K562 (cell line): ENCODE measurements at regions not wholly inside any gene's neighbourhood (a gene's known extent, or its start where the extent isn't known, plus 50 kb on each side); places are given as distances from the start of the nearest gene placed in this dataset.

Experiments used
- ARID3B ChIP-seq: fragments of 250-450 bp; sonication (Bioruptor Pico); IDR thresholded peaks from 2 replicates; pipeline ENCODE4 v1.4.0; 2020; ENCODE audit warnings: borderline replicate concordance
- BCL6 ChIP-seq: fragments of 250-450 bp; sonication (Bioruptor Pico); IDR thresholded peaks from 2 replicates; pipeline ENCODE4 v1.4.0; 2020
- DNMT1 ChIP-seq: fragments of 450-650 bp; IDR thresholded peaks from 2 replicates; pipeline ENCODE4 v1.6.1; 2016; ENCODE audit warnings: antibody characterized with exemption, mild to moderate bottlenecking
- DPF2 ChIP-seq: fragments of 450-650 bp; IDR thresholded peaks from 2 replicates; pipeline ENCODE4 v1.6.1; 2016
- FOXJ3 ChIP-seq: sonication (generic); formaldehyde crosslinking; IDR thresholded peaks from 2 replicates; pipeline ENCODE4 v1.4.0; 2020; ENCODE audit warnings: mild to moderate bottlenecking, missing genetic modification reagents
- GATAD2B ChIP-seq: fragments of 450-650 bp; IDR thresholded peaks from 2 replicates; pipeline ENCODE4 v1.6.1; 2017; ENCODE audit warnings: mild to moderate bottlenecking, borderline replicate concordance
- HBP1 ChIP-seq: fragments of 450-650 bp; formaldehyde crosslinking; IDR thresholded peaks from 2 replicates; pipeline ENCODE4 v1.4.0; 2022; ENCODE audit warnings: missing genetic modification characterization
- HDGF ChIP-seq: fragments of 450-650 bp; IDR thresholded peaks from 2 replicates; pipeline ENCODE4 v1.6.1; 2016
- HMGN3 ChIP-seq: IDR thresholded peaks from 2 replicates; pipeline ENCODE4 v1.6.1; 2011; ENCODE audit warnings: borderline replicate concordance, low read depth, mild to moderate bottlenecking, mixed read lengths, low read length; ENCODE audit not compliant: insufficient read length; ENCODE audit errors: extremely low read depth
- IRF1 ChIP-seq: sonication (generic); formaldehyde crosslinking; IDR thresholded peaks from 2 replicates; pipeline ENCODE4 v1.8.0; 2022; ENCODE audit warnings: missing genetic modification reagents, mild to moderate bottlenecking, borderline replicate concordance
- NR1H2 ChIP-seq: sonication (generic); formaldehyde crosslinking; IDR thresholded peaks from 2 replicates; pipeline ENCODE4 v1.4.0; 2020; ENCODE audit warnings: mild to moderate bottlenecking, missing genetic modification reagents
- NR4A1 ChIP-seq, 2 experiments: fragments of 250-450 bp in 1 of 2; fragments of 450-650 bp in 1 of 2; sonication (Bioruptor Pico) in 1 of 2; IDR thresholded peaks; 2 replicates each; pipeline versions ENCODE4 v1.4.0 to v1.6.1; 2016 to 2020; ENCODE audit warnings: mild to moderate bottlenecking in 2 of 2, missing compliant biosample characterization in 1 of 2, missing genetic modification characterization in 1 of 2, moderate library complexity in 1 of 2
- PML ChIP-seq: IDR thresholded peaks from 2 replicates; pipeline ENCODE4 v1.6.1; 2012; ENCODE audit warnings: low read length, inconsistent platforms
- PTRF ChIP-seq: fragments of 450-650 bp; IDR thresholded peaks from 2 replicates; pipeline ENCODE4 v1.6.1; 2016; ENCODE audit warnings: mild to moderate bottlenecking, missing genetic modification characterization, missing compliant biosample characterization
- RFX5 ChIP-seq: IDR thresholded peaks from 2 replicates; pipeline ENCODE4 v1.6.1; 2011; ENCODE audit warnings: low read depth, mild to moderate bottlenecking, improper control_type of control experiment, low read length
- SMAD4 ChIP-seq: fragments of 250-450 bp; sonication (Bioruptor Pico); conservative IDR thresholded peaks from 2 replicates; pipeline ENCODE4 v1.8.0; 2021; ENCODE audit warnings: inconsistent platforms, mild to moderate bottlenecking, moderate library complexity
- SMARCA4 ChIP-seq: fragments of 450-650 bp; IDR thresholded peaks from 2 replicates; pipeline ENCODE4 v1.6.1; 2016
- STAT6 ChIP-seq: sonication (generic); formaldehyde crosslinking; IDR thresholded peaks from 2 replicates; pipeline ENCODE4 v1.8.1; 2023; ENCODE audit warnings: mild to moderate bottlenecking, missing genetic modification reagents
- ZNF124 ChIP-seq: sonication (generic); formaldehyde crosslinking; IDR thresholded peaks from 2 replicates; pipeline ENCODE4 v1.8.1; 2022; ENCODE audit warnings: missing genetic modification reagents
- ZNF140 ChIP-seq: fragments of 250-450 bp; sonication (Bioruptor Pico); IDR thresholded peaks from 2 replicates; pipeline ENCODE4 v1.8.0; 2021; ENCODE audit warnings: moderate library complexity, mild to moderate bottlenecking, inconsistent platforms
- ZNF143 ChIP-seq: sonication (generic); formaldehyde crosslinking; IDR thresholded peaks from 2 replicates; pipeline ENCODE4 v1.9.0; 2022; ENCODE audit warnings: mild to moderate bottlenecking, missing genetic modification reagents
- ZNF174 ChIP-seq: fragments of 250-450 bp; sonication (Bioruptor Pico); IDR thresholded peaks from 2 replicates; pipeline ENCODE4 v1.4.0; 2020; ENCODE audit warnings: mild to moderate bottlenecking
- ZNF354B ChIP-seq: fragments of 250-450 bp; sonication (Bioruptor Pico); IDR thresholded peaks from 2 replicates; pipeline ENCODE4 v1.4.0; 2020

DNA sequence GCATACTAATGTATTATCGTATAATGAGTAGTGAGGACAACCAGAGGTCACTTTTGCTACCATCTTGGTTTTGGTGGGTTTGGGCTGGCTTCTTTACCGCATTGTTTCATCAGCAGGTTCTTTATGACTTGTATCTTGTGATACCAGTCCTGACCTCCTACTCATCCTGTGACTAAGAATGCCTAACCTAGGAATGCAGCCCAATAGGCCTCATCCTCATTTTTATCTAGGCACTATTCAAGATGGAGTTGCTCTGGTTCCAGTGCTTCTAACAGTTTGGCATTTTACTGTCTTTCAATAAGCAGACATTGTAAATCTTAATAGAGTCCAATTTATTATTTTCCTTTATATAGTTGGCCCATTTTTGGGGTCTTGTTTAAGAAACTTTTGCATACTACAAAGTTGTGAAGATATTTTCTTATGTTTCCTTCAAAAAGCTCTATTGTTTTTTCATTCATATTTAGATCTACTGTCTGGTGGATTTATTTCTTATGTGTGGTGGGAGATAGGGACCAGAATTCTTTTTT is 60.8 kb upstream of the RNU6-1 start (continued):
- TF ChIP-seq ARID3B (CRISPR knock-in tag) (peak; percentile 94; the same call in 1 of the 2 replicates), SMAD4 (peak; percentile 99), ZNF354B (peak; percentile 89), DNMT1 (no peak), NR1H2 (CRISPR knock-in tag) (no peak), DPF2 (no peak; the same call in 1 of the 2 replicates), HMGN3 (no peak), SMARCA4 (no peak; the same call in 1 of the 2 replicates), PML (no peak), NR4A1 (CRISPR knock-in tag; IDR thresholded peaks at IDR 0.05) (peak; percentile 80; the same call in 1 of the 2 replicates), NR4A1 (tag; IDR thresholded peaks at IDR 0.05) (peak; percentile 100), ZNF143 (no peak), RFX5 (no peak), BCL6 (peak; percentile 96), HBP1 (CRISPR knock-in tag) (peak; percentile 98), ZNF174 (CRISPR knock-in tag) (0 out of 2 replicates have a peak, but pooled peaks have one; percentile 37), HDGF (no peak), IRF1 (no peak), ZNF124 (CRISPR knock-in tag) (no peak), FOXJ3 (CRISPR knock-in tag) (no peak), STAT6 (CRISPR knock-in tag) (no peak), ZNF140 (no peak), PTRF (tag) (peak; percentile 96), GATAD2B (no peak)
